Dermis blood vessel endothelial cell (primary cell): ENCODE measurements at regions not wholly inside any gene's neighbourhood (a gene's known extent, or its start where the extent isn't known, plus 50 kb on each side); places are given as distances from the start of the nearest gene placed in this dataset.

Source experiments
- DNase-seq: peaks from one replicate; pipeline ENCODE4 v3.0.0; 2010

DNA sequence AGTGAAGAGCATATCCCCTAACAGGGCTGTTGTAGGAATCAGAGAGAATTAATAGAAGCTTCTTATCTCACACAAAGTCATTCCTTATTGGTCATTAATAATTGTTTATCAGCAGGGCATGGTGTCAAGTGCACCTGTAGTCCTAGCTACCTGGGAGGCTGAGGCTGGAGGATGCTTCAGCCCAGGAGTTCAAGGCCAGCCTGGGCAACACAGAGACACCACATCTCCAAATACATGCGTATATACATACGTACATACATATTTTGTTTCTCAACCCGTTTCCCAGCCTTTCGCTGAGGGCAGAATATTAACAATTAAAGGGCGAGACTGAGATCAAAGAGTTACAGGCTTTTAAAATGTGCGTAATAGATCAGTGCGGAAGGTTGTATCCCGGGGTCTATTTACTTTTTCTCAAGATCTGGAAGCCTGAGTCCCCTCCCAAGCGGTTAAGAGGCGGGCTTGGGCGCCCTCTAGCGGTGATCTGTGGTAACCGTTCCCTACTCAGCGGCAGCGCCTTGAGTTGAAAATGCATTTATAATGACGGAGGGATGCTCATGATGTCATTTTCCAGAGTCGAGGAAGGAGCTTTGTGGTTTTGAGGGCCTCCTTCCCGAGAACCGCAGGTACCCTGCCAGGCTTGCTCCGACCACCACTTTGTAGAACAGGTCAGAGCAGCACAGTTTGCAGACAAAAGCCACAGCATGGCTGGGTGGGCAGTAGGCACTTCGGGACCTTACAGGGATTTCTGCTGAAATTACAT, 169.6 kb upstream of the GPR12 start:
- peak; percentile 79 for DNase-seq

GRCh38 chr13:26927511-26927910, 166.9 kb upstream of the GPR12 start:
- DNase-seq, result no peak

DNA sequence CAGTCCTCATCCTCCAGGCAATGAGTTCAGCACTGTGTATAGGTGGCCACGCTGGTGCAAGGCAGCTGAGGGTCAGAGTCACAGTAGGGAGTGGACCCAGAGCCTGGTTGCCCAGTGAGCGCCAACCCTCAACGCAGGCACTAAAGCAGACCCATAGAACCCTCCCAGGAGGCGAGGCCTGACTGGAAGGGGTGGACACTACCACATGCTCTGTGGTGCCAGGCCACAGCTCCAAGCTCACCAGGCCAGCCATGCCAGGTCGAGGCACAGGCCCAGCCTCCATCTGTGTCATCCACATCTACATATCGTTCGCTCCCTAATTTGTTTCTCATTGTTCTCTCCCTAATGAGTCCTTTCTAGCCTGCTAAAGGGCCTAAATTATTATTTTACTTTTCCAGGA, 165.8 kb upstream of the GPR12 start:
- DNase-seq, result no peak

GRCh38 chr13:26923824-26924605, 163.4 kb upstream of the GPR12 start:
- peak; percentile 32 for DNase-seq

DNA sequence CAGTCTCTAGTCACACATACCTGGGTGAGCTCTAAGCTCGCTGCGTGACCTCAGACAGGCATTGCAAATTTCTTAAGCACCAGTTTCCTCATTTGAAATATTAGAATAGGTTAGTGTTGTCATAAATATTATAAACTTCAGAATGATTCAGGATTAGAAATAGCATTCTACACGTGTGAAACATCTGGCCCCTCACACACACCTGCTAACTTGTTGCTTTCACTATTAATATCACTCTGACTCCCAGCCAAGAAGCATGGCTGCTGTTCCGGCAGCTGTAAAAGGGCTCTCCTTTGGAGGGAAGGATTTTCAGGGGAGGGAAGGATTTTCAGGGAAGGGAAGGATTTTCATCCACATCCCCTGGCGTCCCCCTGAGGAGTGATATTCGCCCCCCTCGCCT, 161.3 kb upstream of the GPR12 start:
- no peak for DNase-seq

GRCh38 chr13:26920614-26921355, 160.2 kb upstream of the GPR12 start:
- no peak for DNase-seq

DNA sequence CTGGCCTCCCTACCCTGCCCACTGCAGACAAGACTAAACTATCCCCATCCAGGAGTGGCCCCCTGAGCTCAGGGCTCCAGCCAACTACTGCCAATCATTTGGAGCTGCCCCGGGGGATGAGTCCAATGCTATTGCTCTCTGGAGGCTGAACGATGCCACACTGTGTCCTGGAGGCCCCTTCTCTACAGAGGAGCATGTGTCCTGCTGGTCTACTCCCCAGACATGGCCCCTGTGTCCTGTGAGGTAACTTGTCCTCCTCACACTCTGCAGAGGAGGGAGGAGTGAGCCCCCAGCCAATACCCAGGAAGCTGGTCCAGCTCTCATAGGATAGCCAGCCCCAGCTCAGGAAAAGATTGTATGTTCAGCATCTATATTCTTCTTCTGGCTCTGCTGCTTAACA, 159.1 kb upstream of the GPR12 start:
- no peak for DNase-seq

DNA sequence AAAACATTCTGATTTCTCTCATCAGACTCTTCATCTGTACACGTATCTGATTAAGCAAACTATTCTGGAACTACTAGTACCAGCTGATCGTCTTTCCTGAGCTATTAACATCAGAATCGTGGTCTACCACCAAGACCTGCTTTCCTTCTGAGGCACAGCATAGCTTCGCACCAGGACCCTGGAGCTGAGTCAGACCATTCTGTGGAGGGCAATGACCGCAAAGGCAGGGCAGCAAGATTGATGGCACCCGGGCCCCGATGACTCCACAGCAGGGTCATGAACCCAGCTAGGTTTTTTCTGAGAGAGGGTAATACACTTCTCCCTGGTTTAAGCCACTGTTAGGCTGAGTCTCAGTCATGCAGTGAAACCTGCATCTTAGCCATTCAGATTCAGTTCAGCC, 158.7 kb upstream of the GPR12 start:
- DNase-seq, result no peak

DNA sequence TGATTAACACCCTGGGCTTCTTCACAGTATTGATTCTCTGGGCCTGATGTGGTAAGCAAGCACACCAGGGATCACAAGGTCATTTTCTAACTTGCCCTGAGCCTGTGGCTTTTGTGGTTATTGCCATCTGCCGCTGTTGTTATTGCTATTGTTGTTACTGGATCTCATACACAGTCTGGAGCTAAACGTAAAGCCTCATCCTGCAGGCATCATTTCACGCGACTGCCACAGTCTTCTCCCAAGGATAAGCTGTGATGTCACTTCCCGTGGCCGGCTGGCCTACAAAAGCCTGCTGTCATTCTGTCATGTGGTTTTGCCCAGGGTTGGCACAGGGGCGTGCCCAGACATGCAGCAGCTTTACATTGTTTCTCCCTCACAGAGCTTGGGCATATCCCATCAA, 154.0 kb upstream of the GPR12 start:
- DNase-seq, result peak; percentile 3

GRCh38 chr13:26914148-26914547, 153.6 kb upstream of the GPR12 start:
- DNase-seq, result no peak

GRCh38 chr13:26910754-26911465, 150.3 kb upstream of the GPR12 start:
- no peak for DNase-seq

DNA sequence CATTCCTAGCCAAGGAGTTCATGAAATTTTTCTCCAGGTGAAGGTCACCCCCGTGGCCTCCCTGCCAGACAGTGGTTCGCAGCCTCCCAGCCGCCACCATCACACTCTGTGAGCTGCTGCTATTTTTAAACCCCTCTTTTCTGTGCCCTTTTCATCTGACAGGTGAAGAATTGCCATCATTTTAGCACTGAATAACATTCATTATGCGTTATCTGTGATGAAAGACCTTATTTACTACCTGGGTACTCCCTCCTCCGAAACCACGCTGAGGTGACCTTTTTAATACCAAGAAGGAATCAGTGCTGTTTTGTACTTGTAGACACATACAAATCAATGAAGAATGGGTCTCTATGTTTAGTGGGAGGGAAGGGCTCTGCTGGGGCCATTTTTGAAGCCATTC, 148.9 kb upstream of the GPR12 start:
- DNase-seq, result no peak

DNA sequence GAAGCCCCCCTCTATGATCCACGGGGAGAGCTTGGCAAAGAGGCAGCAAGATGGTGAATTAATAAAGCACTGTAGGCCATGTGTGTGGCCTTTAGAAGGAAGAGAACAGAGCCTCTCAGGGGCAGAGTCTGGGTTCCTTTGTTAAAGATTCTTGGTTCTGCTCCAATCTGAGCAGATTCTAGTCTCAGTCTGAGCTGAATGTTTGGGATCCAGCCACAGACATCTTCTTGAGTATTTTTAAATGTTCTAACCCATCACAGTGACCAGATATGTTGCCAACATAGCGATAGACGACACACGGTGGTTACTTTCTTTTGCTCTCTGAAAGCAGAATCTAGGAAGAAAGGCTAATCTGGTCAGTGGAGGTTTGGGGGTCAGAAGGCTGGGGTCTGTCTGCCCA, 147.5 kb upstream of the GPR12 start:
- no peak for DNase-seq

DNA sequence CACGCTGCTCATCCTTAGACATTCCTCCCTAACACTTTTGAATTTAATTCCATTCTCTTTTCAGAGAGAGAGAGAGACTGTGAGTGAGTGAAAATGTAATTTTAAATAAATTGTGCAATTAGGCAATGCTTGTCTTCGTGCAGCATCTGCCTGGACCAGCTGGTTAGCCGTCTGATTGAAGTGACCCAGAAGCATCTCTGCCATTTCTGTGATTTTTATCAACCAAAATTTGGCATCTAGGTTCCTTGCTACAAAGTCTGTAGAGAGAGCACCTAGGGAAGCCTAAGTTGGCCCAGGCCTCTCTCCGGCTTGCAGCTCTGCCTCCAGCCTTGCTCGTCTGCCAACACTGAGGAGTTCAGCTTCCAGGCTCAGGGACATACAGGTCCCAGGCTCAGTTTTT, 138.6 kb upstream of the GPR12 start:
- no peak for DNase-seq

DNA sequence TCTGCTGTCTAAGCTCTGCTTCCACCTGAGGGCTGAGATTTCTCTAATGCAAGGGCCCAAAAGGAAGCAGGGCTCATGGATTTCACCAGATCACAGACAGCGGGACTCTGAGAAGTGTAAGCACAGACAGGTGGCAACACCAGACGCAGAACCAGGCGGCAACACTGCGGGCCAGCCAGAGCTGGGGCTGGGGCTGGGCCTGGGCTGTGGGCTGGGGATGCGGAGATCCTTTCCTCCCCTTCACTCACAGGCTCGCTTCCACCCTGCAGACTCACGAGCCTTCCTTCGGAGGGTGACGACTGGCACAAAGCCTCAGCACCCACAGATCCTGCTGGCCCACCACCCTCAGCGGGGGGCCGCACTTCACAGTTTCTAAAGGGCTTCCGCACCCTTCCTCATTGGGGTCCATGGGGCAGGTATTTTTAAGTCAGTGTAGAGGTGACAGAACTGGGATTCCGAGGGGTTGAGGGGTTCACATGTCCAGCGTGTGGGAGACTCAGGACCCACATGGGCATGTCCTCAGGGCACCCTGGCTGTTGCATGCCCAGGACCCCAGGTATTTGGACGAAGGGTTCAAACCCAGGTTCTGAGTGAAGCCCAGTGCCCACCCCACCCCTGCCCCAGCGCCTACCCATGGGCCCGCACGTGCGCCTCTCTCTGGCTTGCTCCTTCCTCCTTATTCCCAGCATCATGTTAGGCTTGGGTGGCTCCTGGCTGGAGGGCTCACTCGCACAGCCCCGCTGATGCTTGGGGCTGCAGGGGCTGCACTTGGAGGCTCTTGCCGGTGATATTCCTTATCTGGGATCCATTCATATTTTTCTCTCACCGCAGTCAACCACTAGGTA, 137.3 kb upstream of the GPR12 start:
- no peak for DNase-seq

DNA sequence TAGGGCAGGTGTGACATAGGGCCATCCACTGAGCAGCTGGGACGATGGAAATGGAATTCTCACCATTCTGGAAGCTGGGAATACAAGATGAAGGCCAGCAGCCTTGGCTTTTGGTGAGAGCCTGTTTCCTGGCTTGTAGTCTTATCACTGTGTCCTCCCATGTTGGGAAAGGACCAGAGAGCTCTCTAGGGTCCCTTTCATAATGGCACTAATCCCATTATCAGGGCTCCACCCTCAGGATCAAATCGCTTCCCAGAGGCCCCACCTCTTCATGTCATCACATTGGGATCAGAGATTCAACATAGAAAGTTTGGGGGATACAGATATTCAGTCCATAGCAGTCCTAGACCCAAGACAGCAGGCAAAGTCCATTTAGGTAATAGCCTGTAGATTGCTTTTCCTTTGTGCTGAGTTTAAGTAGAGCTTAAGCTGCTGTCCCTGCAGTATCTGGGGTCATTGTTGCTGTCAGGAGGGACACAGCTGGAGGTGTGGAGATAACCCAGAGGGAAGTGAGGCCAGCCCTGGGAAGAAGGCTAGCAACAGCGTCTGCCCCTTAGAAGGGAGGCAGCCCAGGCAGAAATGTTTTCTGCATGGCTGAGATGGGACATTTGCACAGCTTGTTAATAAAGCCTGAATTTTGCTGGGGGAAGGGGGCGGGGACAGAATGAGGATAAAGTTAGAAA, 136.5 kb upstream of the GPR12 start:
- DNase-seq, result no peak

GRCh38 chr13:26895808-26896466, 135.4 kb upstream of the GPR12 start:
- no peak for DNase-seq

DNA sequence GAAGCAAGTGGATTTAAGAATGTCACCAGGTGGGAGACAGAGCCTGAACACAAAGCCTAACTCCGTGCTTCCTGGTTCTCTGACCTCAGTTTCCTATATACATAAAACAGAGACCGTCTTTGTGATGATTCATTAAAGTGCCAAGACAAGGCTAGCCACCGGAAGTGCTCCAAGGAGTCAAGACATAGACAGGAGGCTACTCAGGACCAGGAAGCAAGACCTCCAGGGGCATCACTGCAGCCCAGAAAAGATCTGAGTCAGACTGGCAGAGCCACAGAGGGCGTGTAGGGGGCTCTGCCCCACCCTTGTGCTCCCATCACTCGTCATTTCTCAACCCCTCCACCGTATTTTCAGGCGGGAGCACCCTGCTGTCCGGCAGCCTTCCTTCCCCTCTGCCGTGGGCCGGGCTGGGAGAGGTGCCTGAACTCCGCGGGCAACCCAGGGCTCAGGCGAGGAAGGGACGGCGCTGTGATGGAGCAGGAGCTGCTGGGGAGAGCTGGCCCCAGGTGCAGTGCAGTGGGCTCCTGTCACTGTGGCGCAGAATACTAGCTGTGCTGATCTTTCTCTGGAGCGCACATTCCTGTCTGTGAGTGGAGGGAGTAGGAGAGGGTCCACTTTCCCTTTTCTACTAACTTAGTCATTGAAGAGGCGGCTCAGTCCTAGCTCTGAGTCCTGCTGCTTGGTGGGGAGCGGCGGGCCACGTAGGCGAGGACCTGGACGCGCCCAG, 134.7 kb upstream of the GPR12 start:
- DNase-seq, result peak; percentile 13

GRCh38 chr13:26888632-26889031, 128.0 kb upstream of the GPR12 start:
- no peak for DNase-seq

GRCh38 chr13:26887594-26887993, 127.0 kb upstream of the GPR12 start:
- DNase-seq, result no peak
